ENCODE measurements at regions not wholly inside any gene's neighbourhood (a gene's known extent, or its start where the extent isn't known, plus 50 kb on each side); places are given as distances from the start of the nearest gene placed in this dataset.

DNA sequence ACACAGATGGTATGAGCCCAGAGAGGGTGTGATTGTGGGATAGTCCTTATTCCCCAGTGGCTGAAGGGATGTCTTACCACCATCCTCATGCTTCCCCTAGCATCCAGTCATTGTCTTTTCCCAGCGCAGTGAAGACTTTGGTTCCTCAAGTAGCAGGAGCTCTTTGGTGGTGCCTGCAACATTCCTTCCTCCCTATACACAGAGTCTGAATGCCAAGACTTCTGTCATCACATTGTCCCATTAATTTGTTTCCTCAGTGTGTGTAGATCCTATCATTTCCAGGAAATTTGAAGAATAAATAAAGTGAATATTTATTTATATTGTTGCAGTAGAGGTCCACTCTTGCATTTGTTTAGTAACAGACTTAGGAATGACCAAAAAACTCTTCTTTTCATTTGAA lies 147.2 kb downstream of the DACT1 start:
- DNase-seq: no peak

- DNase-seq: no peak
These were observed 147.9 kb downstream of the DACT1 start for GRCh38 chr14:58785701-58786100.

DNA sequence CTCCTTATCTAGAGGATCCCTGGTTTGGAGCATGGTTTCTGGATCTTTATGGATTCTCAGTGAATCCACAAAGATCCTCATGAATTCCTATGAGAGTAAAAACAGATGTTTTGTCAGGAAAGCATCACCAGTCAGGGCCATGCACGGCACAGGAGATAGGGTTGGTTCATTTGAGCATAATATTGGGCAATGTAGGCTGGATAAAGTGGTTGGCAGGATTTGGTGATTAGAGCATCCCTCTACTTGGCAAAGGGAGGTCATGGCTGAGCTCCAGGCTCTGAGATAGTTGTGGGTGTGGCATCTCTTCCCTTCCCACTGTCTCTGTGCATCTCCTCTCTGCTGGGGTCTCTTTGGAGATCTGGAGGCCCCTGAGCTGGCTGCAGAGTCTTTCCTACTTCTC lies 149.8 kb downstream of the DACT1 start:
- DNase-seq: no peak

DNA sequence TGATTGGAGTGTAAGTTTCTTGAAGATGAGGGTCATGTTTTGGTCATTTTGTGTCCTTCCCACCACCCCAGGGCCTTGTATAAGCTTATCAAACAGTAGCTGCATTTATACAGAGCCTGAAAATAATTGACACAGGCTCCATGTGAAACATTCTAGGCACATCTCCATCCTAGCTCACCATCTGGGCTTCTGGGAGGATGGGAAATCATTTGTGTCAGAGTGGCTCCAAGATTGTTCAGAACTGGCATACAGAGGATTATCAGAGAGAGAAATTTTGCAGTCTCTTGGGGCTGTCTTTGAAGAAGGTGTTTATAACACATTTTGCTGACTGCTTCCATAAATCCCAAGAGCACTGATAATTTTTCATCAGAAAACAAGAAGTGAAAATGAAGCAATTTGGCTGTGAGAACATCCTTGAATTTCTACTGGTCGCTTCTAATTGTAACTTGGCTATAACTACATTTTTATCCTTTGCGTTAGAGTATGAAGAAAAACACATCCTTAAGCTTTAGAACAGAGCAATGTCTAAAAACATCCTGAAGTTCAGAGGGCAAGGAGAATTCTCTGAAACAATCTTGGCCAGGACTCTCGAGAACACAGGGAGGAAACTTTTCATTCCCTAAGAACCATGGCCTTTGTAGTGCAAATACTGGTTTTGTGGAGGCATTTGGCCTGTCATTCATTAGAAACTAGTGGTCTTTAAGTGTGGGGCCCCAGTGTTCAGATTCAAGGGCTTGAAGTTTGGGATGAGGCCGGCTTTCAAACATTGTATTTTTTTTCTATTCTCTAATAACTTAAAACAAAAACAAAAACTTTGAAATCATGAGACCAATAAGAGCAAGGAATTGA lies 151.1 kb downstream of the DACT1 start:
- DNase-seq: no peak

- DNase-seq: no peak
These were observed 152.0 kb downstream of the DACT1 start for GRCh38 chr14:58789736-58790135.

DNA sequence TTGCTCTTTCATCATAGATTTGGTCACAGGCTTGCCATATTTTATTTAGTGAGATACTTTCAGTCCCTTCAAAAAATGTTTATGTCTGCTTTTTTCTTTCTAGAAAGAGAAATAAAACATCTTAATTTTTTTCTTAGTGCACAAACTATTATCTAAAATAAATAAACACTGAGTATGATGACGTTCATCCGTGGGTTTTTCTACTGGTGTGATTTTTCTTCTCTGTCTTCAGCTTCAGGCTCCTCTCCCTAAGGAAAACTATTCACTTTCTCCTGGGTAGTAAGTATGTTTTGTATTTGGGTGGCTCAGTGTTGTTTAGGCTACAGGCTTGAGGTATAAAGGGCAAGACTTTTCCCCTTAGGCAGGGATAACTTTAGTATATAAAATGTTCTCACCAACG lies 154.7 kb downstream of the DACT1 start:
- no peak for DNase-seq

DNA sequence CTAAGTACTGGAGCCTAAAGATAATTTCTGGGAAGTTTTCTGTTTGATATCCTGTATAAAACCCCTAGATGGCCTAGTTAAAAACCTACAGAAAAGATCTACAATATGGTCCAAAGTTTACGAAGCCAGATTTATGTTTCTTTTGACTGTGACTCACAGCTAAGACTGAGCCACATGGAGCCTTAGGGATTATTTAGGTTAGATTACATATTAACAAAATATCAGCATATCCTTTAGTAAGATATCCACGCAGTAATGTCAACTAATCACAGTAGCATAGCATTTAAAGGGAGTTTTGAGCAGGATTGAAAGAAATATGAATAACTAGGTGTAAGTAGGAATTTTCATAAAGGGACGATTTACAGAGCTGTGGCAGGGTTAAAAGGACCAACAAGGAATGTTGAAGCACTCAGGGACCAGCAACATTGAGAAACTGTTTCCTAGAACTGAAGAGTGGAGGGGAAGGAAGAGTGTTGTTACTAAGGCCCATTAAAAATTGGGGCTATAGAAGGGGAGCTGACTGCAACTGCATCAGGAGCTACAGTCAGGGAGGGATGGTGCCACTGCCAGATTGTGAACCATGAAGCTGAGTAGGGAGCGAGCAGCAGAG lies 155.5 kb downstream of the DACT1 start:
- peak; percentile 18 for DNase-seq

DNA sequence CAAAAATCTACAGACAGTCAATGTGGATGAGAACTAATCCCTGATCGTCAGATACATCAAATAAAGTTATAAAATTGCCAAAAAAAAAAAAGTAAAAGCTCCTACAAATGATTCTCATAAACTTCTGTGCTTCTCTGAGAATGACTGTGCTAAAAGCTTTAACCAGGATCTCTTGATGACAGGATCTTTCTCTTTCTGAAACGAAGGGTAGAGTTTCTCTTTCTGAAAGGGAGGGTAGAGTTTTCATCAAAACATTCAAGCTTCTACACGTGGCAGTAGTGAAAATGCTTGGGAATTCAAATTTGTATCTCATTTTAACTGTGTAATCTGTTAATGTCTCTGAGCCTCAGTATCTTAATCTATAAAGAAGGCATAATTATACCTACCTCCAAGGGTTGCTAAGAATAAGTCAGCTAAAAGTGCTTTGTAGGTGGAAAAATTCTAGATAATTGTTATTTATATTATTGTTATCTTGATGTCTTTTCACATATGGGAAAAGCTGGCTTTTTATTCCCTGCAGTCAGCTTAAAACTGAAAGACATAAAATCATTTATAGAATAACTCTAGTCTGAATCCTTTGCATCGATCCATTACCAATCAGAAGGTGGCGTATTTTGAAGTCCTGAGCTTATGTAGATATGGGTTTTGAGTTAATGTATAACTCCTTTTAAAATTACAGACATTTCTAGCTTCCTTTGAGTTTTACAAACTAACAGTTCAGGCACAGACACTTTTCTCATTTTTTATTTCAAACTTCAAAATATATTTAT lies 157.4 kb downstream of the DACT1 start:
- no peak for DNase-seq

DNA sequence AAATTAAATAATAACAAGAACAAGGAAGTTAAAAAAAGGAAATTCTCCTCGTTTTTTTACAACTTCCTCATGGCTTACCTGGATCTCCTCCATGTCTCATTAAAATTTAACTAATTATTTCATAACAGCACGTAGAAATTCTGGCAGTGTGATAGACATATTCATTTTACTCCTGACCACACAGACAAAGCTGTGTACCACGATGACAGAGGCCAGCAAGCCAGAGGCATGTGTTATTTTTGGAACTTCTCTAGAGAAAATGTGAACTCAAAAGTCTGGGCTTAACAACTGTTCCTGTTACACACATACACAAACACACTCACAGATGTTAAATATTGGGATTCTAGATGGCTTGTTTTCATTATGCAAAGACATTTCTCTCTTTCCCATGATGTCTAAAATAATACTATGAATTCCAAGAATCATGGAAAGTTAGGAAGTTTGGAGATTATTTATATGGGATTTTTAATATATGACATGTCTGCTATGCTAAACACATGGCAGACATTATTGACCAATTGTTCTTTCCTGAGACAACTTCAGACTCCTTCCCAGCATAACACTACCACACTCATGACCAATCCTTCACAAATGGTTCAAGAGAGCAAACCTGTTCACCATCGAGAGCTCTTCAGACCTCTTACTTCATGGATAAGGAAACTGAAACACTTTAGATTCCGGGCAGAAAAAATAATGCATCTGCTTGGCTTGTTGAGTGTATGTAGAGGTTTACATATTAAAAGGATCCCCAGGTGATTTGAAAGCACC lies 158.7 kb downstream of the DACT1 start:
- no peak for DNase-seq

GRCh38 chr14:58797010-58797429 lies 159.3 kb downstream of the DACT1 start:
- DNase-seq: no peak

DNA sequence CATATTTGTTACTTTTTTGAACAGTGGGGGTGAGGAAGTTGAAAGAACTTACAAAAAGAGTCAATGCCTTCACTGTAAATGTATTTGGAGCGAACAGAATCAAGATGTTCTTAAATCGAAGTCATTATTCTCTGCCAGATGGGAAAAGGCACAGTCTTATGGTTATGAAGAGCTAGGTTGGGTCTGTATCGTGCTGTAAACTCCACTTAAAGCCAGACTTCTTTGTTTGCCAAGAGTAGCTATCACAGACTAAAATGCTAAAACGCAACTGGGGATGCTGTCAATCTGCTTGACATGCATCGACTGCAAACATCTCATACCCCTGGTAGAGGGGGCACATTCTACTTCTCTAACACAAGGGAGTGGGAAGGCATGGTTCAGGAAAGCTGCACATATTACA lies 160.4 kb downstream of the DACT1 start:
- DNase-seq: no peak

- no peak for DNase-seq
These were observed 163.3 kb downstream of the DACT1 start for GRCh38 chr14:58801086-58801485.

DNA sequence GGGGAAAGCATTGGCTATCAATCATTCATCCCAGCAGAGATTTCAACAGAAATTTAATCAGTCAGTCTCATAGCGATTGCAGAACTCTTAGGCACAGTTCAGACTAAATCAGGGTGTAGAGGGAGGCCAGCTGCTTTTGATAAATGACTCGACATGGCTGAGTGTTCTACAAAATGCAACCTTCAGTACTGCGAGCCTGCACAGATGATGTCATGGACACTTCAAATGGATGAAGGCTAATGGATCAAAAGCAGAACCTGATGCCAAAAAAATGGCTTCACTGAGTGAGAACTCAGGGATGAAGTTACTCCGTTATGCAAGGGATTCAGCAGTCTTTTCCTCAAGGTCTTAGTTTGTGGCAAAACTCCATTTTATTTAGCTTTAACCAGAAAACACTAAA lies 167.3 kb downstream of the DACT1 start:
- DNase-seq: no peak

GRCh38 chr14:58805605-58806409 lies 168.0 kb downstream of the DACT1 start:
- DNase-seq: no peak

DNA sequence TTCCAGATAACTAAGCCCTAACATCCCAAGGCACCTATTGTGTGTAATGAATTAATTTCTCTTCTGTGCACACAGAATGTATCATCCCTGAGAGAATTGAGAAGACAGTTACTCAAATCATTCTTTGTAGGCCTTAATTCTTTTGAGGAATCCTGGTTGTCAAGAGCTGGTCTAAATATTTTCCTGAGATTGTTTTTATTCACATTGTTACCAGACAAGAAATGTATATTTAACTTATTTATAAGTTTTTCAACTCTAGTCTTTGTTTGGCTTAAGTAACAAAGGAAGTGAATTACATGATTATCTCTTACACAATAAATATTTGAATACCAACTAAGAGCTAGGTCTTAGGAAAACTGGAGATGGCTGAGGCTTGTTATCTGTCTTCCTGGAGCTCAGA lies 169.4 kb downstream of the DACT1 start:
- no peak for DNase-seq

GRCh38 chr14:58808828-58809227 lies 171.1 kb downstream of the DACT1 start:
- DNase-seq: peak; percentile 54

DNA sequence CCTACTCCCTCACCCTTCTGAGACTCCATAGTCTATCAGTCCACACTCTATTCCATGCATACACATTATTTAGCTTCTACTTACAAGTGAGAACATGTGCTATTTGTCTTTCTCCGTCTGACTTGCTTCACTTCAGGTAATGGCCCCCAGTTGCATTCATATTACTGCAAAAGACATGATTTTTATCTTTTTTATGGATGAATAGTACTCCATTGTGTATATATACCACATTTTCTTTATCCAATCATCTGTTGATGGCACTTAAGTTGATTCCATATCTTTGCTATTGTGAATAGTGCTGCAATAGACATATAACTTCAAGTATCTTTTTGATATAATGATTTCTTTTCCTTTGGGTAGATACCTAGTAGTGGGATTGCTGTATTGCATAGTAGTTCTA lies 171.8 kb downstream of the DACT1 start:
- no peak for DNase-seq

- DNase-seq: no peak
These were observed 174.5 kb downstream of the DACT1 start for GRCh38 chr14:58812050-58812910.

DNA sequence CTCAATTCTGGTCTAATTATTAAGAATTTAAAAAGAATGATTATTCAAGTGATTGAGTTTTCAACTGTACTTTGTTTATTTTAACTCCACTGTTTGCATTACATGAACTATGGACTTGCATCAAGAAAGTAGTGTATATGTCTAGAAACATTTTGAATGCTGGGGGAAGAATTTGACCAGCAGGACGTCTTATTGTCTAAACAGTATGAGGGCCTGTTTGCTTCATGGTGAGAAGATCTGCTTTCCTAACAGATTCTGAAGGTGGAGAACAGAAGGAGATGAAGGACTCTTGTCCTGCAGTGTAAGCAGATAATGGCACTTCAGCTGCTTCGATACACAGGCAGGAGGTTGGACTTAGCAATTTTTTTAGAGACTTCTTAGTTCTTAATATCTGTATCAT lies 176.0 kb downstream of the DACT1 start:
- no peak for DNase-seq

DNA sequence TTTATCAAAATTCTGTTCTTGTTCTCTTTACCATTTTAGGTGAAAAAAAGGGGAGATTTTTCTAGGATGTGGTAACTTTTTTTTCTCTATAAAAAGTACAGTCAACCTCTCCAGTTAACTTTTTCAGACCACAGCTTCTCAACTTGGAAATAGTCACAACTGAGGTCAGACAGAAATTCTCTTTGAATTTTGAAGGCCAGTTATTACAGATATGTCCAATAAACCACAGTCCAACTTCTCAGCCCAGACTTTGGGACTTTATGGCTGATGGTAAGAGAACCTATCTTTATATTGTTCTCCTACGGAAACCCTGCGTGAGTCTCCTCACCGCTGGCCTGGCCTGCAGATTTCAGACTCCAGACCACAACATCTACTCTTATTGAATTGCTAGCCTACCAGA lies 176.7 kb downstream of the DACT1 start:
- DNase-seq: no peak

GRCh38 chr14:58815161-58815701 lies 177.5 kb downstream of the DACT1 start:
- peak; percentile 58 for DNase-seq

Data from HCEC 1CT (cell line).